A549 (cell line): ENCODE measurements at regions not wholly inside any gene's neighbourhood (a gene's known extent, or its start where the extent isn't known, plus 50 kb on each side); places are given as distances from the start of the nearest gene placed in this dataset.

ENCODE experiments used
- ATAC-seq, 2 experiments: fragments of 200-7000 bp in 1 of 2; fragments of >200 bp in 1 of 2; cut with Nextera tagmentation in 1 of 2; cut with Tn5 transposase in 1 of 2; 3 replicates each; pipeline versions ENCODE4 v1.8.0 to v1.9.1; 2018 to 2020; ENCODE audit warnings: mild to moderate bottlenecking in 1 of 2, moderate library complexity in 1 of 2
- CTCF ChIA-PET: fragments of 300-600 bp; sonication (Branson Sonifier 250); formaldehyde crosslinking; extraction: SDS; loops from one replicate; lab custom pipeline; 2021; ENCODE audit warnings: antibody characterized with exemption, inconsistent platforms; lab: Yijun Ruan, JAX
- POLR2A ChIA-PET: fragments of 350-600 bp; formaldehyde crosslinking; extraction: SDS; loops from one replicate; lab custom pipeline; 2021; ENCODE audit warnings: antibody characterized with exemption, inconsistent platforms; lab: Yijun Ruan, JAX
- DNase-seq, 2 experiments: peaks; one replicate each; pipeline versions ENCODE4 v3.0.0 to v3.0.0-alpha.2; 2011 to 2016; ENCODE audit warnings: low read depth in 1 of 2, low spot score in 1 of 2
- FAIRE-seq: peaks from 2 replicates; lab custom pipeline; 2011; peaks lifted over from hg19 to GRCh38; lab: Jason Lieb, UNC
- H3K27ac ChIP-seq, 2 experiments: fragments of >200 bp; sonication (Bioruptor Twin); formaldehyde crosslinking; 3 replicates each; pipeline ENCODE4 v1.5.1; 2016 to 2017
- H3K4me1 ChIP-seq: fragments of >200 bp; sonication (Bioruptor Twin); formaldehyde crosslinking; 3 replicates; pipeline ENCODE4 v1.6.1; 2016
- H3K4me2 ChIP-seq: fragments of >200 bp; sonication (Bioruptor Twin); formaldehyde crosslinking; 3 replicates; pipeline ENCODE4 v1.6.1; 2016
- H3K4me3 ChIP-seq: fragments of >200 bp; sonication (Bioruptor Twin); formaldehyde crosslinking; 3 replicates; pipeline ENCODE4 v1.5.1; 2016
- H3K9me3 ChIP-seq: fragments of >200 bp; sonication (Bioruptor Twin); formaldehyde crosslinking; 3 replicates; pipeline ENCODE4 v1.6.1; 2016
- CEBPB ChIP-seq, 2 experiments: fragments of >200 bp in 1 of 2; sonication (Bioruptor Twin) in 1 of 2; formaldehyde crosslinking in 1 of 2; IDR thresholded peaks; 2 replicates each; pipeline ENCODE4 v1.6.1; 2012 to 2016
- EHMT2 ChIP-seq: fragments of 200-600 bp; sonication (generic); IDR thresholded peaks from 2 replicates; pipeline ENCODE4 v1.6.1; 2016; ENCODE audit warnings: antibody characterized with exemption, low read depth, mild to moderate bottlenecking, moderate library complexity
- FOXS1 ChIP-seq: fragments of 250-450 bp; sonication (Bioruptor Pico); IDR thresholded peaks from 2 replicates; pipeline ENCODE4 v1.5.0; 2020; ENCODE audit warnings: mild to moderate bottlenecking, moderate library complexity
- HOXB13 ChIP-seq: fragments of 250-450 bp; sonication (Bioruptor Pico); IDR thresholded peaks from 2 replicates; pipeline ENCODE4 v1.5.0; 2020; ENCODE audit warnings: low read depth, mild to moderate bottlenecking, moderate library complexity
- KDM5A ChIP-seq: fragments of 200-600 bp; sonication (generic); IDR thresholded peaks from 2 replicates; pipeline ENCODE4 v1.6.1; 2016; ENCODE audit warnings: antibody characterized with exemption, mild to moderate bottlenecking
- MAFK ChIP-seq: fragments of 450-650 bp; IDR thresholded peaks from 2 replicates; pipeline ENCODE4 v1.6.1; 2014; ENCODE audit not compliant: partially characterized antibody
- NFE2L2 ChIP-seq: fragments of 150-350 bp; conservative IDR thresholded peaks from 2 replicates; pipeline ENCODE4 v1.6.1; 2014; ENCODE audit warnings: low read length
- NPAS2 ChIP-seq: fragments of 250-450 bp; sonication (Bioruptor Pico); IDR thresholded peaks from 2 replicates; pipeline ENCODE4 v1.8.0; 2022; ENCODE audit warnings: mild to moderate bottlenecking, moderate library complexity, borderline replicate concordance
- NR3C1 ChIP-seq: fragments of >200 bp; sonication (Bioruptor Twin); formaldehyde crosslinking; IDR thresholded peaks from 3 replicates; pipeline ENCODE4 v1.6.1; 2017
- RAD21 ChIP-seq, 2 experiments: fragments of >200 bp in 1 of 2; sonication (Bioruptor Twin) in 1 of 2; formaldehyde crosslinking in 1 of 2; IDR thresholded peaks in 1 of 2; conservative IDR thresholded peaks in 1 of 2; 2 replicates in 1 of 2; 3 replicates in 1 of 2; pipeline ENCODE4 v1.6.1; 2012 to 2018; ENCODE audit warnings: inconsistent platforms in 1 of 2
- SMC3 ChIP-seq: fragments of >200 bp; sonication (Bioruptor Twin); formaldehyde crosslinking; IDR thresholded peaks from 3 replicates; pipeline ENCODE4 v1.6.1; 2018; ENCODE audit warnings: inconsistent platforms
- TFCP2L1 ChIP-seq: fragments of 250-450 bp; sonication (Bioruptor Pico); IDR thresholded peaks from 2 replicates; pipeline ENCODE4 v1.5.0; 2021; ENCODE audit warnings: mild to moderate bottlenecking
- TP53 ChIP-seq: fragments of 250-450 bp; sonication (Bioruptor Pico); IDR thresholded peaks from 2 replicates; pipeline ENCODE4 v1.5.0; 2021; ENCODE audit warnings: mild to moderate bottlenecking, moderate library complexity
- ZC3H11A ChIP-seq: fragments of 450-650 bp; IDR thresholded peaks from 2 replicates; pipeline ENCODE4 v1.6.1; 2014; ENCODE audit warnings: antibody characterized with exemption, mild to moderate bottlenecking
- WGBS: methylation state at CpG from one replicate; pipeline ENCODE4 v1.1.6; 2017; ENCODE audit errors: missing lambda C conversion rate; 5-methylcytosine and 5-hydroxymethylcytosine counted together
- TF ChIP-seq, protein P1 (sequence below): IDR thresholded peaks from 2 replicates; pipeline ENCODE4 v1.6.1; 2012
- TF ChIP-seq, protein P2 (sequence below): fragments of 450-650 bp; IDR thresholded peaks from 2 replicates; pipeline ENCODE4 v1.6.1; 2014; ENCODE audit warnings: antibody characterized with exemption
- TF ChIP-seq, protein P3 (sequence below): fragments of >200 bp; sonication (Bioruptor Twin); formaldehyde crosslinking; IDR thresholded peaks from 3 replicates; pipeline ENCODE4 v1.5.1; 2016
- TF ChIP-seq, protein P4 (sequence below): fragments of 150-350 bp; IDR thresholded peaks from 2 replicates; pipeline ENCODE4 v1.6.1; 2014; ENCODE audit warnings: low read depth, mild to moderate bottlenecking, low read length

DNA sequence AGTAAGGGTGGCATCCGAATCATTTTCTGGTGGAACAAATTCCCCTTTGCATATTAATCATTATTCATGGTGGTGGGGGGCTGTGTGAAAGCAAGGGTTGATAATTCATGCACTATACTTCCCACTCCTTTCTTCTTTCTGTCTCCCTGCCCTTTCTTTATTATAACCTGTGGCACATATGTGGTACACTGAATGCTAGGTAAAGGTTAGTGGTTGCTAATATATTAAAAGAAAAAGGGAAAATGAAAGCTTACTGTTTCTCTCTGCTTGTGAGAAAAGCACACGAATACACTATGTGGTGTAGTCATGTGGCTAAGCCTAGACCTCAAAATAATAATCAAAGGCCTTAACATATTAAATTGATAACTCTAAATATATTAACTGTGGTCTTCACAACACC lies 178.4 kb upstream of the RPS6KA3 start:
- POLR2A ChIA-PET = no interaction called here
- ATAC-seq = no peak
- no peak for FAIRE-seq
- H3K4me2 ChIP-seq = no peak overlapping the region
- TF ChIP-seq, protein P1, sequence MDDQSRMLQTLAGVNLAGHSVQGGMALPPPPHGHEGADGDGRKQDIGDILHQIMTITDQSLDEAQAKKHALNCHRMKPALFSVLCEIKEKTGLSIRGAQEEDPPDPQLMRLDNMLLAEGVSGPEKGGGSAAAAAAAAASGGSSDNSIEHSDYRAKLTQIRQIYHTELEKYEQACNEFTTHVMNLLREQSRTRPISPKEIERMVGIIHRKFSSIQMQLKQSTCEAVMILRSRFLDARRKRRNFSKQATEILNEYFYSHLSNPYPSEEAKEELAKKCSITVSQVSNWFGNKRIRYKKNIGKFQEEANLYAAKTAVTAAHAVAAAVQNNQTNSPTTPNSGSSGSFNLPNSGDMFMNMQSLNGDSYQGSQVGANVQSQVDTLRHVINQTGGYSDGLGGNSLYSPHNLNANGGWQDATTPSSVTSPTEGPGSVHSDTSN = no peak
- TF ChIP-seq FOXS1 (CRISPR knock-in tag) = no peak
- TF ChIP-seq, protein P2, sequence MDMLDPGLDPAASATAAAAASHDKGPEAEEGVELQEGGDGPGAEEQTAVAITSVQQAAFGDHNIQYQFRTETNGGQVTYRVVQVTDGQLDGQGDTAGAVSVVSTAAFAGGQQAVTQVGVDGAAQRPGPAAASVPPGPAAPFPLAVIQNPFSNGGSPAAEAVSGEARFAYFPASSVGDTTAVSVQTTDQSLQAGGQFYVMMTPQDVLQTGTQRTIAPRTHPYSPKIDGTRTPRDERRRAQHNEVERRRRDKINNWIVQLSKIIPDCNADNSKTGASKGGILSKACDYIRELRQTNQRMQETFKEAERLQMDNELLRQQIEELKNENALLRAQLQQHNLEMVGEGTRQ = no peak
- no peak for TF ChIP-seq CEBPB (IDR thresholded peaks at IDR 0.05)
- TF ChIP-seq HOXB13 (CRISPR knock-in tag) = no peak
- TF ChIP-seq ZC3H11A = no peak
- TF ChIP-seq KDM5A = no peak
- no peak for TF ChIP-seq MAFK
- TF ChIP-seq, all 56 proteins: peak for 0
- Histone ChIP-seq H3K9me3 (no peaks in the 10 kb centered on the region), H3K4me1 (peaks cover 5% of the 10 kb centered on the region), H3K27ac (no peak overlapping the region), H3K4me3 (no peak overlapping the region)
- DNase-seq = no peak
- CTCF ChIA-PET = interaction anchor here (0.8 to 1.4 kb wide), 2 partner anchors 37 to 192 kb away, joined by 3 to 8 read pairs; no protein-coding TSS in a partner anchor
- 65% methylated on average over 2 of the region's 2 CpGs for WGBS

DNA sequence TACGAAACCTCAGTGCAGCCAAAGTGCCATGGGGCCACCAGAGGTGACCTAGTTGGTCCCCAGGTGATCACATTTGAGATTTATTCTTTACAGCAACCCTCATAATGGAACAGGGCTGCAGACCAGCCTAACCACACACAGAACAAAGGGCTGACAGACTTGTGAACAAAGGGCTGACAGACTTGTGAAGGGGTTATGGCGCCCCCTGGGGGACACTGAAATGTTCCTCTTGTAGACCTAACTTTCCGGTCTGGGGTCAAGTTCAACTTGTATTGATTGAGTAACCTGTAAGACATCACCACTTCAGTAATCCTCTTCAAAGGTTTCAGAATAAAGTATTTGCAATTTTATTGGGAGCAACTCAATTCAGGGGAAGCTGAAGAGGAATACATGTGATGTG lies 175.9 kb upstream of the RPS6KA3 start:
- 33% methylated on average over 3 of the region's 3 CpGs for WGBS
- Histone ChIP-seq H3K4me2 (no peak overlapping the region), H3K27ac (peak overlapping the region; percentile 38 to 69; a peak in 3 of 6 replicates), H3K4me3 (no peak overlapping the region), H3K4me1 (peaks cover 5% of the 10 kb centered on the region), H3K9me3 (no peaks in the 10 kb centered on the region)
- no peak for TF ChIP-seq MAFK
- peak; percentile 92 to 93 for TF ChIP-seq RAD21 (conservative IDR thresholded peaks at IDR 0.05 in 1 of 2, IDR thresholded peaks at IDR 0.05 in 1 of 2)
- peak; percentile 95 for TF ChIP-seq SMC3
- TF ChIP-seq, protein P3, sequence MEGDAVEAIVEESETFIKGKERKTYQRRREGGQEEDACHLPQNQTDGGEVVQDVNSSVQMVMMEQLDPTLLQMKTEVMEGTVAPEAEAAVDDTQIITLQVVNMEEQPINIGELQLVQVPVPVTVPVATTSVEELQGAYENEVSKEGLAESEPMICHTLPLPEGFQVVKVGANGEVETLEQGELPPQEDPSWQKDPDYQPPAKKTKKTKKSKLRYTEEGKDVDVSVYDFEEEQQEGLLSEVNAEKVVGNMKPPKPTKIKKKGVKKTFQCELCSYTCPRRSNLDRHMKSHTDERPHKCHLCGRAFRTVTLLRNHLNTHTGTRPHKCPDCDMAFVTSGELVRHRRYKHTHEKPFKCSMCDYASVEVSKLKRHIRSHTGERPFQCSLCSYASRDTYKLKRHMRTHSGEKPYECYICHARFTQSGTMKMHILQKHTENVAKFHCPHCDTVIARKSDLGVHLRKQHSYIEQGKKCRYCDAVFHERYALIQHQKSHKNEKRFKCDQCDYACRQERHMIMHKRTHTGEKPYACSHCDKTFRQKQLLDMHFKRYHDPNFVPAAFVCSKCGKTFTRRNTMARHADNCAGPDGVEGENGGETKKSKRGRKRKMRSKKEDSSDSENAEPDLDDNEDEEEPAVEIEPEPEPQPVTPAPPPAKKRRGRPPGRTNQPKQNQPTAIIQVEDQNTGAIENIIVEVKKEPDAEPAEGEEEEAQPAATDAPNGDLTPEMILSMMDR = peak; percentile 71
- TF ChIP-seq TFCP2L1 (CRISPR knock-in tag) = no peak
- ATAC-seq (peak; percentile 81 to 96), FAIRE-seq (peak; percentile 99), DNase-seq (peak; percentile 40 to 88)
- CTCF ChIA-PET = interaction anchor here (0.7 to 0.9 kb wide), 5 partner anchors 11 to 184 kb away, joined by 3 read pairs; no protein-coding TSS in a partner anchor
- POLR2A ChIA-PET = no interaction called here

DNA sequence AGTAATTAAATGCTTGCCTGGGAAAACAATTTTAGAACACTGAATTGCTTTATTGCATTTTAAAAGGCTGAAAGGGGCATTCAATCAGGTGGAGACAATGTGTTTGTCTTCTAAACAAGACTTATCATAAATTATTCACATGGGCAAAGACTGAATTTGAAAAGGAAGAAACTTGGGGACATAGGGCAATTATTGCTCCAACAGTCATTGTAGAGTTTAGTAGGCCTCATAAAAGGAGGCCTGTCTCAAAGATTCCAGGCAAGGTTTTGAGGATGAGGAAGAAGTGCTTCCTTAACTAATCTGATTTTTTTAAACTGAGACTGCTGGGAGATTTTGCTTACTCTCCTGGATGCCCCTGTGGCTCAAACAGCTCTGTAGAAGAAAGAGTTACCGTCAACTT lies 174.4 kb upstream of the RPS6KA3 start:
- peak; percentile 65 for FAIRE-seq
- ChIA-PET CTCF (interaction anchor here (1.1 kb wide), 1 partner anchor 189 kb away, joined by 4 read pairs; no protein-coding TSS in a partner anchor), POLR2A (interaction anchor here (0.6 kb wide), 1 partner anchor 174 kb away, joined by 5 read pairs; no protein-coding TSS in a partner anchor)

More for the DNA sequence above, 174.4 kb upstream of the RPS6KA3 start:
- Histone ChIP-seq H3K27ac (0 out of 6 replicates have a peak overlapping the region, but pooled peaks of 1 of the 2 experiments have one; percentile 18), H3K4me3 (no peak overlapping the region), H3K4me2 (no peak overlapping the region), H3K4me1 (peaks cover 5% of the 10 kb centered on the region), H3K9me3 (no peaks in the 10 kb centered on the region)
- WGBS = 89% methylated on average over 1 of the region's 1 CpG
- ATAC-seq = no peak
- TF ChIP-seq HOXB13 (CRISPR knock-in tag) = no peak
- TF ChIP-seq NPAS2 (CRISPR knock-in tag) = no peak
- no peak for TF ChIP-seq EHMT2
- no peak for TF ChIP-seq TP53
- TF ChIP-seq NFE2L2 = no peak
- TF ChIP-seq, protein P4, sequence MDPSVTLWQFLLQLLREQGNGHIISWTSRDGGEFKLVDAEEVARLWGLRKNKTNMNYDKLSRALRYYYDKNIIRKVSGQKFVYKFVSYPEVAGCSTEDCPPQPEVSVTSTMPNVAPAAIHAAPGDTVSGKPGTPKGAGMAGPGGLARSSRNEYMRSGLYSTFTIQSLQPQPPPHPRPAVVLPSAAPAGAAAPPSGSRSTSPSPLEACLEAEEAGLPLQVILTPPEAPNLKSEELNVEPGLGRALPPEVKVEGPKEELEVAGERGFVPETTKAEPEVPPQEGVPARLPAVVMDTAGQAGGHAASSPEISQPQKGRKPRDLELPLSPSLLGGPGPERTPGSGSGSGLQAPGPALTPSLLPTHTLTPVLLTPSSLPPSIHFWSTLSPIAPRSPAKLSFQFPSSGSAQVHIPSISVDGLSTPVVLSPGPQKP = no peak
- no peak for TF ChIP-seq NR3C1
- DNase-seq = no peak
